HepG2 (cell line): ENCODE measurements at regions not wholly inside any gene's neighbourhood (a gene's known extent, or its start where the extent isn't known, plus 50 kb on each side); places are given as distances from the start of the nearest gene placed in this dataset.

ENCODE experiments used
- POLR2A ChIP-seq, 2 experiments: IDR thresholded peaks; 2 replicates each; pipeline ENCODE4 v1.6.1; 2011; ENCODE audit warnings: low read depth in 2 of 2, low read length in 2 of 2, mild to moderate bottlenecking in 1 of 2, moderate library complexity in 1 of 2; ENCODE audit not compliant: insufficient read depth in 1 of 2
- PPARG ChIP-seq: conservative IDR thresholded peaks from 2 replicates; pipeline ENCODE4 v1.6.1; 2016; ENCODE audit warnings: missing biosample characterization, missing genetic modification reagents
- SETDB1 ChIP-seq: sonication (generic); formaldehyde crosslinking; IDR thresholded peaks from 2 replicates; pipeline ENCODE4 v1.5.1; 2020; ENCODE audit warnings: missing genetic modification reagents, mild to moderate bottlenecking, borderline replicate concordance
- U2AF2 ChIP-seq: fragments of 200-400 bp; formaldehyde crosslinking; IDR thresholded peaks from 2 replicates; pipeline ENCODE4 v1.6.1; 2017; ENCODE audit warnings: low read depth, mild to moderate bottlenecking, low read length
- ZNF317 ChIP-seq: sonication (generic); formaldehyde crosslinking; IDR thresholded peaks from 2 replicates; pipeline ENCODE4 v1.5.0; 2020; ENCODE audit warnings: mild to moderate bottlenecking, missing genetic modification reagents
- ZNF570 ChIP-seq: sonication (generic); formaldehyde crosslinking; IDR thresholded peaks from 2 replicates; pipeline ENCODE4 v1.4.0; 2020; ENCODE audit warnings: mild to moderate bottlenecking, missing genetic modification reagents, borderline replicate concordance

DNA sequence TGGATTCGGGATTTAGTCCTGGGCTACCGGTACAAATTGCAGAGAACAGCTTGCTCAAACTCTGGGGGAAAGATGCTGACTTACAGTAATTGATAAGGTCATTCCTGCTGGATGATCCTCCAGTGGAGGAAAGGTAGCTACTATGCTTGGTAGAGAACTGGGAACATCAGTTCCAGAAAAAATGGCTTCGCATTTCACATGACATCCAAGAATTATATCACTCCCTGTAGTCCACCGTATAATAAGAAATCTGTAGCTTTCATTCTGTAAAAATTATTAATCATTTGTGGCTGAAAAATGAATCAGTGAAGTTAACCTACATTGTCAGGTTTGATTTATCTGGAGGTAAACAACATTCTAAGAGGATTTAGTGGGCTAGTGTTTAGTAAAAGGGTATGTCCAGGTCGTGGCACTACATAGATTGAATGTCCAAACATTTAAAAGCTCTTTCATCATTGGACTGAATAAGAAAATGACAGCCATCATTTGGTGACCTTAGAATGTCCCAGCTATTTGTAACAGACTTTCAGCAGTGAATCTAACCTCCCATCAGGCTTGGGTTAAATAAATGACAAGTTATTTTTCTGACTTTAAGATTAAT, 203.2 kb upstream of the TMCO5A start:
- TF ChIP-seq ZNF570 (no peak), POLR2A (IDR thresholded peaks at IDR 0.05; ENCODE audit: insufficient read depth in 1 of 2, low read depth in 2 of 2, low read length in 2 of 2) (no peak), PPARG (CRISPR knock-in tag) (no peak), ZNF317 (CRISPR knock-in tag) (no peak), SETDB1 (CRISPR knock-in tag) (no peak), U2AF2 (no peak)
